GM23338 (cell line): ENCODE measurements at regions not wholly inside any gene's neighbourhood (a gene's known extent, or its start where the extent isn't known, plus 50 kb on each side); places are given as distances from the start of the nearest gene placed in this dataset.
"Not testable (repeated sequence)": the region's sequence is repeated elsewhere in the genome, so short reads cannot be mapped to it uniquely, and the experiment has no call there.

Source experiments
- ATAC-seq: fragments of 200-7000 bp; cut with Tn5 transposase; 3 replicates; pipeline ENCODE4 v1.9.1; 2020
- DNase-seq: peaks from one replicate; pipeline ENCODE4 v3.0.0-alpha.2; 2015; ENCODE audit warnings: low spot score
- H2AFZ ChIP-seq: fragments of 200-600 bp; sonication (generic); 2 replicates; pipeline ENCODE4 v1.8.0; 2016; ENCODE audit warnings: antibody characterized with exemption, mild to moderate bottlenecking, moderate library complexity
- H3F3A ChIP-seq: fragments of 200-600 bp; sonication (generic); replicated peaks from 2 replicates; pipeline ENCODE4 v1.8.0; 2017; ENCODE audit warnings: antibody characterized with exemption, mixed run types, low read depth
- H3K27ac ChIP-seq: fragments of 200-600 bp; sonication (generic); 2 replicates; pipeline ENCODE4 v1.6.1; 2016; ENCODE audit warnings: low read depth
- H3K27me3 ChIP-seq: fragments of 200-600 bp; sonication (generic); 2 replicates; pipeline ENCODE4 v1.8.0; 2016; ENCODE audit warnings: mild to moderate bottlenecking, mixed run types, moderate library complexity; ENCODE audit not compliant: insufficient read depth
- H3K36me3 ChIP-seq: fragments of 200-600 bp; sonication (generic); 2 replicates; pipeline ENCODE4 v1.8.0; 2016; ENCODE audit warnings: mild to moderate bottlenecking; ENCODE audit not compliant: insufficient read depth
- H3K4me1 ChIP-seq: fragments of 200-600 bp; sonication (generic); 2 replicates; pipeline ENCODE4 v1.8.0; 2016; ENCODE audit warnings: mild to moderate bottlenecking, moderate library complexity; ENCODE audit not compliant: insufficient read depth
- H3K4me2 ChIP-seq: fragments of 200-600 bp; sonication (generic); 2 replicates; pipeline ENCODE4 v1.7.1; 2017; ENCODE audit warnings: mixed run types
- H3K4me3 ChIP-seq: fragments of 200-600 bp; sonication (generic); 2 replicates; pipeline ENCODE4 v1.6.1; 2016; ENCODE audit warnings: mixed run types
- H3K79me2 ChIP-seq: fragments of 200-600 bp; sonication (generic); replicated peaks from 2 replicates; pipeline ENCODE4 v1.8.0; 2017; ENCODE audit warnings: mild to moderate bottlenecking; ENCODE audit not compliant: insufficient read depth
- H3K9me2 ChIP-seq: fragments of 200-600 bp; sonication (generic); 2 replicates; pipeline ENCODE4 v1.8.0; 2017; ENCODE audit not compliant: insufficient read depth
- H4K20me1 ChIP-seq: fragments of 200-600 bp; sonication (generic); replicated peaks from 2 replicates; pipeline ENCODE4 v1.8.0; 2017; ENCODE audit warnings: mild to moderate bottlenecking; ENCODE audit not compliant: insufficient read depth
- H3K27ac Mint-ChIP-seq: 2 replicates; pipeline ENCODE4 v1.8.0; 2020; ENCODE audit warnings: inconsistent platforms, mild to moderate bottlenecking, moderate library complexity, mixed read lengths
- H3K27me3 Mint-ChIP-seq: 3 replicates; pipeline ENCODE4 v1.8.0; 2022; ENCODE audit warnings: low read depth, mild to moderate bottlenecking, moderate library complexity, mixed read lengths, inconsistent platforms; ENCODE audit not compliant: insufficient read depth, poor library complexity
- H3K36me3 Mint-ChIP-seq: 3 replicates; pipeline ENCODE4 v1.8.0; 2021; ENCODE audit warnings: low read depth, mild to moderate bottlenecking, inconsistent platforms, moderate library complexity, mixed read lengths
- H3K4me1 Mint-ChIP-seq: 3 replicates; pipeline ENCODE4 v1.8.0; 2020; ENCODE audit warnings: mild to moderate bottlenecking, inconsistent platforms, mixed read lengths
- H3K4me3 Mint-ChIP-seq: 3 replicates; pipeline ENCODE4 v1.8.0; 2021; ENCODE audit warnings: moderate library complexity, mild to moderate bottlenecking, inconsistent platforms, mixed read lengths
- H3K9me3 Mint-ChIP-seq: 3 replicates; pipeline ENCODE4 v1.8.0; 2020; ENCODE audit warnings: moderate library complexity, mild to moderate bottlenecking, inconsistent platforms, mixed read lengths
- CREB1 ChIP-seq: fragments of 250-450 bp; sonication (Bioruptor Pico); IDR thresholded peaks from 2 replicates; pipeline ENCODE4 v1.5.0; 2020; ENCODE audit warnings: low read depth, mild to moderate bottlenecking, moderate library complexity
- EZH2 ChIP-seq: fragments of 200-600 bp; sonication (generic); IDR thresholded peaks from one replicate; pipeline ENCODE4 v1.8.0; 2017; ENCODE audit warnings: antibody characterized with exemption, mild to moderate bottlenecking, low read depth; ENCODE audit not compliant: unreplicated experiment
- JUNB ChIP-seq: IDR thresholded peaks from one replicate; pipeline ENCODE4 v1.6.1; 2016; ENCODE audit warnings: antibody characterized with exemption; ENCODE audit not compliant: unreplicated experiment
- NANOG ChIP-seq: IDR thresholded peaks from 2 replicates; pipeline ENCODE4 v1.6.1; 2016; ENCODE audit warnings: antibody characterized with exemption, borderline replicate concordance
- POLR2AphosphoS5 ChIP-seq: IDR thresholded peaks from 2 replicates; pipeline ENCODE4 v1.6.1; 2016; ENCODE audit warnings: antibody characterized with exemption, low read depth
- ZNF114 ChIP-seq: fragments of 250-450 bp; sonication (Bioruptor Pico); IDR thresholded peaks from 2 replicates; pipeline ENCODE4 v1.5.0; 2020; ENCODE audit warnings: mild to moderate bottlenecking, moderate library complexity
- ZNF331 ChIP-seq: fragments of 250-450 bp; sonication (Bioruptor Pico); IDR thresholded peaks from 2 replicates; pipeline ENCODE4 v1.5.0; 2020; ENCODE audit warnings: low read depth, mild to moderate bottlenecking, moderate library complexity
- ZNF462 ChIP-seq: fragments of 250-450 bp; sonication (Bioruptor Pico); IDR thresholded peaks from 2 replicates; pipeline ENCODE4 v1.5.0; 2020; ENCODE audit warnings: mild to moderate bottlenecking, moderate library complexity

- no peaks in the 10 kb centered on the region for H3F3A ChIP-seq
- H3K36me3 Mint-ChIP-seq = no peaks in the 10 kb centered on the region
- no peaks in the 10 kb centered on the region for H3K36me3 ChIP-seq
- H3K9me2 ChIP-seq = no peaks in the 10 kb centered on the region
- peaks cover 8% of the 10 kb centered on the region for H3K27me3 Mint-ChIP-seq
- H4K20me1 ChIP-seq = no peaks in the 10 kb centered on the region
- ATAC-seq (no peak), DNase-seq (no peak)
- H3K4me1 Mint-ChIP-seq = no peaks in the 10 kb centered on the region
- H3K4me3 ChIP-seq = no peak overlapping the region
- no peaks in the 10 kb centered on the region for H3K27me3 ChIP-seq
- no peak overlapping the region for H3K4me3 Mint-ChIP-seq
- H2AFZ ChIP-seq = no peak overlapping the region
- no peaks in the 10 kb centered on the region for H3K79me2 ChIP-seq
- H3K9me3 Mint-ChIP-seq = peaks cover 6% of the 10 kb centered on the region
- no peaks in the 10 kb centered on the region for H3K4me1 ChIP-seq
- H3K4me2 ChIP-seq = no peak overlapping the region
- no peak overlapping the region for H3K27ac ChIP-seq
- TF ChIP-seq ZNF331 (CRISPR knock-in tag) (no peak), ZNF462 (CRISPR knock-in tag) (no peak), EZH2 (no peak), JUNB (no peak), CREB1 (CRISPR knock-in tag) (no peak), NANOG (no peak), ZNF114 (CRISPR knock-in tag) (no peak), POLR2AphosphoS5 (no peak)
- no peak overlapping the region for H3K27ac Mint-ChIP-seq
These were observed 249.5 kb upstream of the SULF2 start for GRCh38 chr20:48034751-48035150.

GRCh38 chr20:48033005-48033404, 247.7 kb upstream of the SULF2 start:
- not testable (repeated sequence) for H3K4me1 Mint-ChIP-seq, DNase-seq, H3K9me2 ChIP-seq, H3K36me3 ChIP-seq, H4K20me1 ChIP-seq, H3K27ac ChIP-seq, H3K36me3 Mint-ChIP-seq, H3K27ac Mint-ChIP-seq, H3K4me3 Mint-ChIP-seq, H2AFZ ChIP-seq, H3K4me1 ChIP-seq, H3K9me3 Mint-ChIP-seq, H3F3A ChIP-seq, H3K27me3 ChIP-seq, H3K27me3 Mint-ChIP-seq, H3K4me2 ChIP-seq, ATAC-seq, H3K4me3 ChIP-seq, H3K79me2 ChIP-seq
